SK-N-MC (cell line): ENCODE measurements at regions not wholly inside any gene's neighbourhood (a gene's known extent, or its start where the extent isn't known, plus 50 kb on each side); places are given as distances from the start of the nearest gene placed in this dataset.

Experiments used
- EZH2 ChIP-seq: fragments of 200-600 bp; sonication (generic); IDR thresholded peaks from one replicate; pipeline ENCODE4 v1.6.1; 2017; ENCODE audit warnings: antibody characterized with exemption
- FOXP2 ChIP-seq: optimal IDR thresholded peaks from 2 replicates; pipeline ENCODE3; 2011; ENCODE audit warnings: mild to moderate bottlenecking, moderate library complexity; ENCODE audit not compliant: insufficient read depth; ENCODE audit errors: extremely low read length, control extremely low read depth
- POLR2AphosphoS5 ChIP-seq: IDR thresholded peaks from 2 replicates; pipeline ENCODE4 v1.6.1; 2012; ENCODE audit warnings: mild to moderate bottlenecking, low read depth, low read length, borderline replicate concordance

- TF ChIP-seq EZH2 (no peak), POLR2AphosphoS5 (no peak), FOXP2 (no peak)
These were observed 535.1 kb downstream of the MATN1 start for GRCh38 chr1:30188329-30188728.
